IPS DF 6.9 (cell line): ENCODE measurements at regions not wholly inside any gene's neighbourhood (a gene's known extent, or its start where the extent isn't known, plus 50 kb on each side); places are given as distances from the start of the nearest gene placed in this dataset.

Experiments
- DNase-seq: peaks from one replicate; pipeline ENCODE4 v3.0.0-alpha.2; 2013; ENCODE audit warnings: low read depth, low spot score
- H3K27ac ChIP-seq: one replicate; pipeline ENCODE4 v1.5.1; 2013; ENCODE audit warnings: low read length, control low read depth
- H3K27me3 ChIP-seq: 2 replicates; pipeline ENCODE4 v1.6.1; 2013; ENCODE audit warnings: mild to moderate bottlenecking, low read length; ENCODE audit not compliant: control insufficient read depth, insufficient read depth
- H3K36me3 ChIP-seq: 2 replicates; pipeline ENCODE4 v1.6.1; 2013; ENCODE audit warnings: low read length; ENCODE audit not compliant: control insufficient read depth, insufficient read depth
- H3K4me1 ChIP-seq: 2 replicates; pipeline ENCODE4 v1.6.1; 2013; ENCODE audit warnings: low read length; ENCODE audit not compliant: control insufficient read depth, insufficient read depth
- H3K4me3 ChIP-seq: 2 replicates; pipeline ENCODE4 v1.5.1; 2013; ENCODE audit warnings: mild to moderate bottlenecking, low read length
- H3K9me3 ChIP-seq: 2 replicates; pipeline ENCODE4 v1.6.1; 2013; ENCODE audit warnings: low read length, inconsistent platforms; ENCODE audit not compliant: control insufficient read depth, insufficient read depth
- WGBS: extraction: QIAGEN DNeasy Blood & Tissue Kit; methylation state at CpG from one replicate; pipeline ENCODE4 v1.1.7; 2013; ENCODE audit warnings: mixed read lengths, missing lambda C conversion rate; ENCODE audit not compliant: insufficient read length, insufficient coverage; 5-methylcytosine and 5-hydroxymethylcytosine counted together

- H3K36me3 ChIP-seq = no peaks in the 10 kb centered on the region
- no peak overlapping the region for H3K4me3 ChIP-seq
- H3K4me1 ChIP-seq = no peaks in the 10 kb centered on the region
- no peak for DNase-seq
- no peak overlapping the region for H3K27ac ChIP-seq
- no peaks in the 10 kb centered on the region for H3K9me3 ChIP-seq
- WGBS = 100% methylated on average over 2 of the region's 4 CpGs
- H3K27me3 ChIP-seq = no peaks in the 10 kb centered on the region
Observed at GRCh38 chr2:16746329-16746728, 80.7 kb upstream of the CYRIA start.

- H3K27me3 ChIP-seq = no peaks in the 10 kb centered on the region
- WGBS = no CpG with 5 or more reads among the region's 5 CpGs
Observed at GRCh38 chr2:16745466-16745865, 79.8 kb upstream of the CYRIA start.

DNA sequence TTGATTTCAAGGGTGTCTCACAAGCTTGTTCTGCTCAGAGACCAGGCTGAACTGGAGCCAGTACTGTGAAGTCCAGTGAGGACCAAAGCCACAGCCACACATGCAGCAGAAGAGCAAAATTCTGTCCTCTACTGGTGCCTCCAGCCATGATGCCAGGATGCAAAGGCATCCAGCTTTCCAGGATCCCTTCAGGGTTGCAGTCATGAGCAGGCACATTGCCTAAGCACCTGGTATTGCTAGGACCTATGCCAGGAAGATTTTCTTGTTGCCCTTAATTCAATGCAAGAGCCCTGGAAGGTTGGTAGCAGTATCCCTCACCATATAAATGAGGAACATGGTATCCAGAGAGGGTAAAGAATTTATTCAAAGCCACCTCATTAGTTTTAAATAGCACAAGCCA is 78.9 kb upstream of the CYRIA start:
- H3K36me3 ChIP-seq = no peaks in the 10 kb centered on the region
- H3K9me3 ChIP-seq = no peaks in the 10 kb centered on the region
- no peaks in the 10 kb centered on the region for H3K27me3 ChIP-seq
- H3K27ac ChIP-seq = no peak overlapping the region
- H3K4me3 ChIP-seq = no peak overlapping the region
- DNase-seq = no peak
- H3K4me1 ChIP-seq = no peaks in the 10 kb centered on the region

More at GRCh38 chr2:16745466-16745865, 79.8 kb upstream of the CYRIA start:
- H3K4me1 ChIP-seq = no peaks in the 10 kb centered on the region
- no peak for DNase-seq
- H3K27ac ChIP-seq = no peak overlapping the region
- H3K36me3 ChIP-seq = no peaks in the 10 kb centered on the region
- no peak overlapping the region for H3K4me3 ChIP-seq
- H3K9me3 ChIP-seq = no peaks in the 10 kb centered on the region

DNA sequence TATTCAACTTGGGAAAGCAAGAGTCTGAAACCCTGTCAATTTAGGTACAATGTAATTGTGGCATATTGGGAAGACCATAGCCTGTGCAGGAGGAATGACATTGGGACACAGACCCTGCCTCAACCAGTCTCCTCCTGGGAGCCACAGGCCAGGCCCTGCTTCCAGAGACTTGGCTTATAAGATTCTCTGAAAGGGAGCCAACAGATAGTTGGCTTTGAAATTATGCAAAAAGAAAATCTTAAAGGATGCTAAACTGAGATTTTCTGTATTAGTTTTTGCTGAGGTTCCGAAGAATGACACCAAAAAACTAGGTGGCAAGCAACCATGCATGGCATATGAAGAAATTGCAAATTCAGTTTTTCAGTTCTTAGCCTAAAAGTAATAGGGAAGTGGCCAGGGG is 76.4 kb upstream of the CYRIA start:
- no peaks in the 10 kb centered on the region for H3K9me3 ChIP-seq
- no CpG with 5 or more reads among the region's 1 CpG for WGBS
- no peaks in the 10 kb centered on the region for H3K36me3 ChIP-seq
- DNase-seq = no peak
- H3K4me1 ChIP-seq = no peaks in the 10 kb centered on the region
- H3K27me3 ChIP-seq = no peaks in the 10 kb centered on the region
- no peak overlapping the region for H3K27ac ChIP-seq
- H3K4me3 ChIP-seq = no peak overlapping the region

DNA sequence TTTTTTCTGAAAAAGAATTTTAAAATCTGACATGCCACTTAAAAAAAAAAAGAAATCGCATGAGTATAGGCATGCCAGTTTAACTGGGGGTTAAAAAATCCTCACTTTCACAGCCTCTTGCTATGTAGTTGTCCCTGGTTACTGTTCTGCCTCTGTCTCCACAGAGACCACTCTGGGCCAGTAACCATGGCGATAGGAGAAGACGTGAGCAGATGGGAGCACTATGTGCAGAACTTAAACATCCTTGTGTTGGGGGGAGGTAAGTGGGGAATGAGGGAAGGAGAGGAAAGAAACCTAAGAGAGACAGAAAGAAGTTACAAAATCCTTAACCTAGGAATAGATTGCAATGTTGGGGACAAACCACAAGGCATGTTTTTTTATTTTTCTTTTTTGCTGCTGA is 75.9 kb upstream of the CYRIA start:
- no CpG with 5 or more reads among the region's 3 CpGs for WGBS
- Histone ChIP-seq H3K4me3 (no peak overlapping the region), H3K27ac (no peak overlapping the region)

DNA sequence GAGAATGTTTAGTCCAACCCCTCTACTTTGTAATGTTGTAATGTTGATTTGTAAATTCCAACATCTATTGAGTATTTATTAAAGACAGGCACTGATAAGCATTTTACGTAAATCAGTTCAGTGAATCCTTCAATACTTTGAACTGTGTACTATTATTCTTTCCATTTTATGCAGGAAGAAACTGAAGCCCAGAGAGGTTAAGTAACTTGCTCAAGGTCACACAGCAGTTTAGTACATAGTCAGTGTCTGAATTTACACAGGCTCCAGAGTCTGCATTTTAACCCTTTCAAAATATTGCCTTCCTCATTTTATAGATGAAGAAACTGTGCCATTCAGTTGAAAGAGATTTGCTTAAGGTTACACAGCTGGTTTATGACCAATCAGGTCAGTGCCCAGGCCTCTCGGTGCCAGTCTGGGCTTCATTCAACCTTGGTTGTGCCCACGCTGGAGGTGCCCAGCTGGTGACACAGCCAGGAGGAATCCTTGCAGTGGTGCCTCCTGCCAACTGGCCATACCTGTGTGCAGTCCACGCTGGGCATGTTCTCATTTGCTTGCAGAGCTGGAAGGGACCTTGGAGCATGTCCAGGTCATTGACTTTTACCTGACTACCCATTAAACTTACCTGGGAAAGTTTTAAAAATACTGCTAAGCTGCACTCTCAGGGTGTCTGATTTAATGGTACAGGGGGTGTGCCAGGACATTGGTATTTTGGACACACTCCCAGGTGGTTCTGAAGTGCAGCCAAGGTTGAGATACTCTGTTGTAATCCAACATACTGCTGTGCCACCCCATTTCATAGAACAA is 74.3 kb upstream of the CYRIA start:
- WGBS = no CpG with 5 or more reads among the region's 4 CpGs
- no peak overlapping the region for H3K27ac ChIP-seq

More for the DNA sequence above, 75.9 kb upstream of the CYRIA start:
- H3K27me3 ChIP-seq = no peaks in the 10 kb centered on the region
- no peaks in the 10 kb centered on the region for H3K36me3 ChIP-seq
- no peaks in the 10 kb centered on the region for H3K4me1 ChIP-seq
- no peaks in the 10 kb centered on the region for H3K9me3 ChIP-seq
- DNase-seq = no peak

GRCh38 chr2:16738361-16739225 is 73.0 kb upstream of the CYRIA start:
- WGBS = no CpG with 5 or more reads among the region's 6 CpGs
- Histone ChIP-seq H3K9me3 (no peaks in the 10 kb centered on the region), H3K27ac (no peak overlapping the region), H3K36me3 (no peaks in the 10 kb centered on the region), H3K4me1 (no peaks in the 10 kb centered on the region), H3K4me3 (no peak overlapping the region), H3K27me3 (no peaks in the 10 kb centered on the region)
- no peak for DNase-seq

More for the DNA sequence above, 74.3 kb upstream of the CYRIA start:
- no peaks in the 10 kb centered on the region for H3K4me1 ChIP-seq
- no peaks in the 10 kb centered on the region for H3K9me3 ChIP-seq
- H3K27me3 ChIP-seq = no peaks in the 10 kb centered on the region
- no peak for DNase-seq
- no peak overlapping the region for H3K4me3 ChIP-seq
- H3K36me3 ChIP-seq = no peaks in the 10 kb centered on the region

GRCh38 chr2:16737812-16738211 is 72.2 kb upstream of the CYRIA start:
- no peak overlapping the region for H3K4me3 ChIP-seq
- no peaks in the 10 kb centered on the region for H3K4me1 ChIP-seq
- no peak overlapping the region for H3K27ac ChIP-seq
- no CpG with 5 or more reads among the region's 1 CpG for WGBS
- H3K9me3 ChIP-seq = no peaks in the 10 kb centered on the region
- DNase-seq = no peak
- no peaks in the 10 kb centered on the region for H3K27me3 ChIP-seq
- no peaks in the 10 kb centered on the region for H3K36me3 ChIP-seq

DNA sequence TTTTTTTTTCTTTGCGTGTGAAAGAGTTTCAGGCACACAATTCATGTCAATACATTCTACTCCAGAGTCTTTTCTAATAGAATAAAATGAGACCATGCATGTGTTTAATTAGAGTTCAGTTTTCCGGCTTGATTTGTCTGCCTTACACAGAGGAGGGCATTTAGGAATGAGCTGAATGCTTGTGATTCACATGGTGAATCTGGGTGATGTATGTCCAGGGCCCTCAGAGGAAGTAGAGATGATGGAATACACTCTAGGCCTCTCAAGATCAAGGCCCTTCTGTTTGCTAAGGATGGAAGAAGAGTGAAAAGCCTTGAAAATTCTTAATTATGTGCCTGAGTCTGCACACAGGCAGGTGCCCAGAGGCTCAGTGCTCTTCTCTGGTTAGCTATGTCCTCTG is 71.0 kb upstream of the CYRIA start:
- no CpG with 5 or more reads among the region's 2 CpGs for WGBS
- H3K27ac ChIP-seq = no peak overlapping the region
- DNase-seq = no peak
- no peaks in the 10 kb centered on the region for H3K4me1 ChIP-seq
- no peaks in the 10 kb centered on the region for H3K27me3 ChIP-seq
- H3K36me3 ChIP-seq = no peaks in the 10 kb centered on the region
- no peaks in the 10 kb centered on the region for H3K9me3 ChIP-seq
- no peak overlapping the region for H3K4me3 ChIP-seq

- Histone ChIP-seq H3K4me1 (no peaks in the 10 kb centered on the region), H3K27me3 (no peaks in the 10 kb centered on the region), H3K9me3 (no peaks in the 10 kb centered on the region), H3K4me3 (no peak overlapping the region), H3K27ac (no peak overlapping the region), H3K36me3 (no peaks in the 10 kb centered on the region)
- no CpG with 5 or more reads among the region's 5 CpGs for WGBS
- DNase-seq = no peak
Observed at GRCh38 chr2:16729335-16729734, 63.7 kb upstream of the CYRIA start.
